PC-3 (cell line): ENCODE measurements at regions not wholly inside any gene's neighbourhood (a gene's known extent, or its start where the extent isn't known, plus 50 kb on each side); places are given as distances from the start of the nearest gene placed in this dataset.

Experiments
- ATAC-seq: fragments of 200-7000 bp; cut with Tn5 transposase; 2 replicates; pipeline ENCODE4 v1.9.1; 2020; ENCODE audit warnings: mild to moderate bottlenecking, moderate library complexity
- BruUV-seq: library from RNA; stranded (reverse); fragments of 400-500 nt; replicated peaks from 2 replicates; lab custom pipeline; 2021; lab: Mats Ljungman, UMichigan
- CTCF ChIA-PET: fragments of 300-600 bp; sonication (Branson Sonifier 250); formaldehyde crosslinking; loops from one replicate; lab custom pipeline; 2022; ENCODE audit warnings: antibody characterized with exemption; lab: Charles Lee
- POLR2A ChIA-PET: fragments of 300-600 bp; sonication (Branson Sonifier 250); formaldehyde crosslinking; loops from one replicate; lab custom pipeline; 2022; ENCODE audit warnings: antibody characterized with exemption; ENCODE audit not compliant: unreplicated experiment; lab: Charles Lee
- DNase-seq: peaks from one replicate; pipeline ENCODE4 v3.0.0-alpha.2; 2015
- H2AFZ ChIP-seq: fragments of 300-600 bp; sonication (generic); 2 replicates; pipeline ENCODE4 v1.6.0; 2016; ENCODE audit warnings: antibody characterized with exemption, low read length
- H3F3A ChIP-seq: fragments of 300-600 bp; sonication (generic); one replicate; pipeline ENCODE4 v1.6.0; 2017; ENCODE audit warnings: antibody characterized with exemption, low read length, control low read depth, mild to moderate bottlenecking; ENCODE audit not compliant: unreplicated experiment
- H3K27ac ChIP-seq: fragments of 300-600 bp; sonication (generic); 2 replicates; pipeline ENCODE4 v1.5.1; 2016; ENCODE audit warnings: mild to moderate bottlenecking, low read length
- H3K27me3 ChIP-seq: fragments of 300-600 bp; sonication (generic); 2 replicates; pipeline ENCODE4 v1.6.1; 2016; ENCODE audit warnings: low read length, mixed read lengths
- H3K36me3 ChIP-seq: fragments of 300-600 bp; sonication (generic); 2 replicates; pipeline ENCODE4 v1.6.1; 2016; ENCODE audit warnings: low read depth, mixed run types, low read length, mixed read lengths
- H3K4me1 ChIP-seq: fragments of 300-600 bp; sonication (generic); 2 replicates; pipeline ENCODE4 v1.5.1; 2016; ENCODE audit warnings: low read length; ENCODE audit not compliant: insufficient read depth
- H3K4me2 ChIP-seq: fragments of 300-600 bp; sonication (generic); 2 replicates; pipeline ENCODE4 v1.6.0; 2016; ENCODE audit warnings: low read length
- H3K4me3 ChIP-seq: fragments of 300-600 bp; sonication (generic); 2 replicates; pipeline ENCODE4 v1.5.1; 2016; ENCODE audit warnings: mild to moderate bottlenecking, low read length, mixed read lengths
- H3K79me2 ChIP-seq: fragments of 300-600 bp; sonication (generic); 2 replicates; pipeline ENCODE4 v1.6.1; 2017; ENCODE audit warnings: low read length, mixed read lengths
- H3K9ac ChIP-seq: fragments of 300-600 bp; sonication (generic); 2 replicates; pipeline ENCODE4 v1.6.0; 2016; ENCODE audit warnings: mild to moderate bottlenecking, low read length
- H3K9me2 ChIP-seq: fragments of 300-600 bp; sonication (generic); replicated peaks from 2 replicates; pipeline ENCODE4 v1.6.1; 2016; ENCODE audit warnings: mixed run types, low read length, mixed read lengths
- H3K9me3 ChIP-seq: fragments of 300-600 bp; sonication (generic); 2 replicates; pipeline ENCODE4 v1.6.1; 2016; ENCODE audit warnings: low read length, mixed read lengths
- H4K20me1 ChIP-seq: fragments of 300-600 bp; sonication (generic); 2 replicates; pipeline ENCODE4 v1.6.1; 2016; ENCODE audit warnings: low read length, mixed read lengths
- EZH2 ChIP-seq: fragments of 300-600 bp; sonication (generic); IDR thresholded peaks from one replicate; pipeline ENCODE4 v1.6.1; 2017; ENCODE audit warnings: antibody characterized with exemption, mild to moderate bottlenecking, low read length; ENCODE audit not compliant: unreplicated experiment
- EZH2phosphoT487 ChIP-seq: fragments of 300-600 bp; sonication (generic); IDR thresholded peaks from 2 replicates; pipeline ENCODE4 v1.6.1; 2018; ENCODE audit warnings: mild to moderate bottlenecking, antibody characterized with exemption, low read length, borderline replicate concordance
- intact Hi-C: fragments of 100-400 bp; cut with micrococcal nuclease; formaldehyde crosslinking; loops from 2 replicates; pipeline ENCODE4 v1.9.0; 2023
- TF ChIP-seq, protein P1 (sequence below): fragments of 300-600 bp; sonication (generic); conservative IDR thresholded peaks from 2 replicates; pipeline ENCODE4 v1.5.1; 2017; ENCODE audit warnings: antibody characterized with exemption, low read depth, mild to moderate bottlenecking, low read length

DNA sequence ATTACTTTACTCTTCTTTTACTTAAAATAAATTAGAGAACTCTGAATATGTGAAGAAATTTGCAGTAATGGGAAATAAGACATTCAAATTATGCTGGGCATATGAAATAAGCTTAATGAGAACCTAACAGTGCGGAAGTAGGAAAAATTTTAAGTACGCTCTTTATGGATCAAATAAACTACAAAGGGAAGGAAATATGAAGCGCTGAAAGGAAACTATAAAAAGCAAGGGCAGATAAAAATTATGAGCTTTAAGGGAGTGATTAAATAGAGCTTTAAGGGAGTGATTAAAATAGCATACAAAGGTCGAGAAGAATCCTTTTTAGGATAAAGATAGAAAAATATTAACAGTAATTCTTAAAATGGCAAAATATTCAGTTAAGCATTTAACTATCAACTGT, 118.3 kb upstream of the AADACL2 start:
- Histone ChIP-seq H4K20me1 (no peaks in the 10 kb centered on the region), H2AFZ (no peak overlapping the region), H3K4me3 (no peak overlapping the region), H3K9me3 (0 out of 2 replicates have a peak, but pooled peaks cover 3% of the 10 kb centered on the region), H3F3A (no peaks in the 10 kb centered on the region), H3K9me2 (no peaks in the 10 kb centered on the region), H3K36me3 (no peaks in the 10 kb centered on the region), H3K9ac (no peak overlapping the region), H3K27ac (no peak overlapping the region), H3K4me1 (no peaks in the 10 kb centered on the region), H3K27me3 (no peaks in the 10 kb centered on the region), H3K4me2 (no peak overlapping the region), H3K79me2 (no peaks in the 10 kb centered on the region)
- ChIA-PET POLR2A (no interaction called here), CTCF (no interaction called here)
- no peak for ATAC-seq
- TF ChIP-seq, protein P1, sequence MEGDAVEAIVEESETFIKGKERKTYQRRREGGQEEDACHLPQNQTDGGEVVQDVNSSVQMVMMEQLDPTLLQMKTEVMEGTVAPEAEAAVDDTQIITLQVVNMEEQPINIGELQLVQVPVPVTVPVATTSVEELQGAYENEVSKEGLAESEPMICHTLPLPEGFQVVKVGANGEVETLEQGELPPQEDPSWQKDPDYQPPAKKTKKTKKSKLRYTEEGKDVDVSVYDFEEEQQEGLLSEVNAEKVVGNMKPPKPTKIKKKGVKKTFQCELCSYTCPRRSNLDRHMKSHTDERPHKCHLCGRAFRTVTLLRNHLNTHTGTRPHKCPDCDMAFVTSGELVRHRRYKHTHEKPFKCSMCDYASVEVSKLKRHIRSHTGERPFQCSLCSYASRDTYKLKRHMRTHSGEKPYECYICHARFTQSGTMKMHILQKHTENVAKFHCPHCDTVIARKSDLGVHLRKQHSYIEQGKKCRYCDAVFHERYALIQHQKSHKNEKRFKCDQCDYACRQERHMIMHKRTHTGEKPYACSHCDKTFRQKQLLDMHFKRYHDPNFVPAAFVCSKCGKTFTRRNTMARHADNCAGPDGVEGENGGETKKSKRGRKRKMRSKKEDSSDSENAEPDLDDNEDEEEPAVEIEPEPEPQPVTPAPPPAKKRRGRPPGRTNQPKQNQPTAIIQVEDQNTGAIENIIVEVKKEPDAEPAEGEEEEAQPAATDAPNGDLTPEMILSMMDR, result no peak
- TF ChIP-seq EZH2, result no peak
- no peak for TF ChIP-seq EZH2phosphoT487
- no TSS peak for BruUV-seq
- intact Hi-C loops, result no loop called here
- DNase-seq, result no peak

- Histone ChIP-seq H3K4me1 (no peaks in the 10 kb centered on the region), H3F3A (no peaks in the 10 kb centered on the region), H3K9me2 (no peaks in the 10 kb centered on the region), H3K9ac (no peak overlapping the region), H3K4me2 (no peak overlapping the region), H3K9me3 (0 out of 2 replicates have a peak, but pooled peaks cover 3% of the 10 kb centered on the region), H3K27ac (no peak overlapping the region), H3K79me2 (no peaks in the 10 kb centered on the region), H2AFZ (no peak overlapping the region), H4K20me1 (no peaks in the 10 kb centered on the region), H3K27me3 (no peaks in the 10 kb centered on the region), H3K4me3 (no peak overlapping the region), H3K36me3 (no peaks in the 10 kb centered on the region)
- CTCF ChIA-PET, result no interaction called here
- no peak for TF ChIP-seq EZH2phosphoT487
- no peak for TF ChIP-seq EZH2
- TF ChIP-seq, protein P1, result no peak
- no peak for DNase-seq
- ATAC-seq, result no peak
- BruUV-seq, result no TSS peak
- intact Hi-C loops, result no loop called here
- POLR2A ChIA-PET, result no interaction called here
These were observed 121.6 kb upstream of the AADACL2 start for GRCh38 chr3:151612115-151612514.

GRCh38 chr3:151611419-151611818, 122.3 kb upstream of the AADACL2 start:
- H3K27ac ChIP-seq, result no peak overlapping the region
- H3K9me2 ChIP-seq, result no peaks in the 10 kb centered on the region
- H3K9me3 ChIP-seq, result 0 out of 2 replicates have a peak, but pooled peaks cover 3% of the 10 kb centered on the region
- POLR2A ChIA-PET, result no interaction called here
- BruUV-seq, result no TSS peak
- H3K36me3 ChIP-seq, result no peaks in the 10 kb centered on the region
- no peaks in the 10 kb centered on the region for H3K27me3 ChIP-seq
- H3F3A ChIP-seq, result no peaks in the 10 kb centered on the region
- no peak overlapping the region for H3K4me2 ChIP-seq
- no peak for ATAC-seq
- CTCF ChIA-PET, result interaction anchor here (0.6 kb wide), 1 partner anchor 172 kb away, joined by 3 read pairs; no protein-coding TSS in a partner anchor
- H3K79me2 ChIP-seq, result no peaks in the 10 kb centered on the region
- DNase-seq, result no peak
- H3K9ac ChIP-seq, result no peak overlapping the region
- no peak overlapping the region for H2AFZ ChIP-seq
- H4K20me1 ChIP-seq, result no peaks in the 10 kb centered on the region
- TF ChIP-seq, protein P1, result no peak
- no peak for TF ChIP-seq EZH2
- TF ChIP-seq EZH2phosphoT487, result no peak
- H3K4me3 ChIP-seq, result no peak overlapping the region
- H3K4me1 ChIP-seq, result no peaks in the 10 kb centered on the region
- intact Hi-C loops, result no loop called here
